Common myeloid progenitor, CD34-positive (primary cell): ENCODE measurements at regions not wholly inside any gene's neighbourhood (a gene's known extent, or its start where the extent isn't known, plus 50 kb on each side); places are given as distances from the start of the nearest gene placed in this dataset.

ENCODE experiments used
- CTCF ChIA-PET: fragments of 350-600 bp; sonication (Branson Sonifier 250); formaldehyde crosslinking; loops from one replicate; lab custom pipeline; 2021; ENCODE audit warnings: antibody characterized with exemption; lab: Charles Lee
- POLR2A ChIA-PET: fragments of 350-600 bp; sonication (Branson Sonifier 250); formaldehyde crosslinking; loops from one replicate; lab custom pipeline; 2021; ENCODE audit warnings: antibody characterized with exemption; lab: Charles Lee
- DNase-seq, 3 donors: peaks; one replicate each; pipeline versions ENCODE4 v3.0.0 to v3.0.0-alpha.2; 2013
- H3K27ac ChIP-seq, 2 experiments: 1 replicate in 1 of 2; 2 replicates in 1 of 2; pipeline ENCODE4 v1.7.0; 2013; ENCODE audit warnings: inconsistent platforms in 2 of 2, low read length in 2 of 2, mild to moderate bottlenecking in 2 of 2, low read depth in 1 of 2, moderate library complexity in 1 of 2; ENCODE audit not compliant: severe bottlenecking in 2 of 2, insufficient read depth in 1 of 2, poor library complexity in 1 of 2
- H3K27me3 ChIP-seq, 5 experiments: replicated peaks in 2 of 5; 1 replicate in 3 of 5; 2 replicates in 2 of 5; pipeline versions ENCODE4 v1.6.1 to v1.7.0; 2013; ENCODE audit warnings: low read length in 4 of 5, mild to moderate bottlenecking in 2 of 5, moderate library complexity in 2 of 5, inconsistent platforms in 1 of 5; ENCODE audit not compliant: insufficient read depth in 5 of 5, control insufficient read depth in 4 of 5
- H3K36me3 ChIP-seq, 4 experiments: 1 replicate in 2 of 4; 2 replicates in 2 of 4; pipeline versions ENCODE4 v1.6.1 to v1.7.0; 2013; ENCODE audit warnings: low read length in 3 of 4, control low read depth in 1 of 4, mild to moderate bottlenecking in 1 of 4; ENCODE audit not compliant: control insufficient read depth in 4 of 4, insufficient read depth in 4 of 4
- H3K4me1 ChIP-seq, 4 experiments: 1 replicate in 3 of 4; 2 replicates in 1 of 4; pipeline versions ENCODE4 v1.6.1 to v1.7.1; 2013; ENCODE audit warnings: low read length in 3 of 4, mild to moderate bottlenecking in 3 of 4, control low read depth in 1 of 4, inconsistent platforms in 1 of 4, moderate library complexity in 1 of 4; ENCODE audit not compliant: control insufficient read depth in 4 of 4, insufficient read depth in 4 of 4; ENCODE audit errors: control extremely low read depth in 1 of 4
- H3K4me3 ChIP-seq, 7 experiments: 1 replicate in 4 of 7; 2 replicates in 3 of 7; pipeline versions ENCODE4 v1.5.1 to v1.7.0; 2013; ENCODE audit warnings: mild to moderate bottlenecking in 7 of 7, low read length in 6 of 7, moderate library complexity in 6 of 7, inconsistent platforms in 2 of 7, low read depth in 2 of 7, control low read depth in 1 of 7; ENCODE audit not compliant: insufficient read depth in 4 of 7, control insufficient read depth in 1 of 7; ENCODE audit errors: extremely low read depth in 1 of 7
- H3K9me3 ChIP-seq, 5 experiments: 1 replicate in 4 of 5; 2 replicates in 1 of 5; pipeline versions ENCODE4 v1.6.1 to v1.7.1; 2013; ENCODE audit warnings: low read length in 4 of 5, mild to moderate bottlenecking in 2 of 5, inconsistent platforms in 1 of 5, low read depth in 1 of 5, moderate library complexity in 1 of 5; ENCODE audit not compliant: control insufficient read depth in 4 of 5, insufficient read depth in 2 of 5; ENCODE audit errors: control extremely low read depth in 1 of 5
- WGBS: methylation state at CpG from one replicate; pipeline ENCODE4 v1.1.5; 2013; ENCODE audit not compliant: insufficient coverage; 5-methylcytosine and 5-hydroxymethylcytosine counted together

DNA sequence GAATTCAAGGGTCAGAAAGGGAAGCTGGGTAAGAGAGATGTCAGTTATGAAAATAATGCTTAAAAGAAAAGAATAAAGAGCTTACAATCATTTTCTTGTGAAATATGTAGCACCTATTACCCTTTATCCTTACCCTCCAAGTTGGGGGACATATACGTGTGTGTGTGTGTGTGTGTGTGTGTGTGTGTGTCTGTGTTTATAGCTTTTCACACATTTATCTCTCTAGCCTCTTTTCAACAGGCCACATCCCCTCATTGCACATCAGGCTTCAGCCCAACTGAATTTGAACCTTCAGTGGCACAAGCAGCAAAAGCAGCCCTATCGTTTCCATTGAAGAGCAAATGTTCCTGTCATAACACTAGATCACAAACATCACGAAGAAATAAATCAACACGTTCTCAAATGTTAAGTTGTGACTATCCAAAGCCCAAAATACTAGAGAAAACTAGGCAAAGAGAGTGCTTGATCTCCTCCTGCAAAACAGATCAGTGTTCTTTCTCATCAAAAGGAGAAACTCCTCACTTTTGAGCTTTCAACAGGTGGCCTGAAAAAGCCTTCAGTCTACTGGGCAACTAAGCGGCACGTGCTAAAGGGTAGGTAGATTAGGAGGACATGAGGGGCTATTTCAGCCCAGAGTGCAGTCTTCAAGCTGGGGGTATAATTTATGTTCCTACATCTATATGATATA, 416.4 kb downstream of the EFNA5 start:
- DNase-seq, result no peak
- Histone ChIP-seq H3K36me3 (no peaks in the 10 kb centered on the region), H3K9me3 (no peaks in the 10 kb centered on the region), H3K4me1 (no peaks in the 10 kb centered on the region), H3K4me3 (no peak overlapping the region), H3K27ac (no peak overlapping the region), H3K27me3 (no peaks in the 10 kb centered on the region)
- ChIA-PET CTCF (interaction anchor here (0.6 to 1.0 kb wide), 2 partner anchors 8 to 11 kb away, joined by 3 to 4 read pairs; no protein-coding TSS in a partner anchor), POLR2A (no interaction called here)
- 96% methylated on average over 3 of the region's 6 CpGs for WGBS

DNA sequence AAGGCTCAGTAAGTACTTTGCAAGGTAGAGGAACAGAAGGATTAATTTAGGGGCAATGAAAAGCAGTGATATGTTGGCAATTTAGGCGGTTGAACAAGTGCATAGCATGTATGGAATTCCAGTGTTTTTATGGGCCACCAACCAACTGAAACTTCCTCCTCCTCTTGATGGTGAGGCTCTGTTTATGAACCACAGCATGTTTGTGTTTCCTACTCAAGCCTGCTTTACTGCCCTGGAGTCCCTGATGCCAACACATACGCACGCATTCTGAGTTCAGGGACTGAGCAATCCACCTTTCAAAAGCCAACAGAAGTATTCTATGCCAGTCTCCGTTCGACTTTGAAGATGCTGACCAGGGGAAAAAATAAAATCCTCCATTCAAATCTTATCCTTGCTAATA, 417.5 kb downstream of the EFNA5 start:
- ChIA-PET CTCF (no interaction called here), POLR2A (no interaction called here)
- H3K27ac ChIP-seq, result no peak overlapping the region
- H3K4me3 ChIP-seq, result no peak overlapping the region
- no peaks in the 10 kb centered on the region for H3K9me3 ChIP-seq
- H3K27me3 ChIP-seq, result no peaks in the 10 kb centered on the region
- no peaks in the 10 kb centered on the region for H3K36me3 ChIP-seq
- 88% methylated on average over 4 of the region's 5 CpGs for WGBS
- no peaks in the 10 kb centered on the region for H3K4me1 ChIP-seq
- no peak for DNase-seq

DNA sequence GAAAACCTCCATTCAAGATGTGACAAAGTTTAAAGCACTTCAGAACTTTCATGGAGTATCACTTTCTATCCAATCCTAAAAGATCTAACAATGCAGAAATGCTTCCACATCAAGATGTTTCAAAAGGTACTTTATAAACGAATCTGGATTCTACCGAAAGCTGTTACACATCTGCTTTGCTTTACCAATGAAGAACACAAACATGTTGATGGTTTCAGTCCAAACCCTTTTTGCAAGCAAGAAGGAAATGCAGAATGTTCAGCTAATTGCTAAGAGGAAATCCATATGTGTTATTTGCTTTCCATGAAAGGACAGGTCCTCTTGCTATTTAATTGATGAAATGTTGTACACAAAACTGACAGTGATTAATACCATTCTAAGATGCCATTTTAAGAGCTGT, 419.6 kb downstream of the EFNA5 start:
- Histone ChIP-seq H3K36me3 (no peaks in the 10 kb centered on the region), H3K27me3 (no peaks in the 10 kb centered on the region), H3K4me3 (no peak overlapping the region), H3K27ac (no peak overlapping the region), H3K9me3 (no peaks in the 10 kb centered on the region), H3K4me1 (no peaks in the 10 kb centered on the region)
- ChIA-PET CTCF (no interaction called here), POLR2A (no interaction called here)
- no CpG with 5 or more reads among the region's 2 CpGs for WGBS
- DNase-seq, result no peak

DNA sequence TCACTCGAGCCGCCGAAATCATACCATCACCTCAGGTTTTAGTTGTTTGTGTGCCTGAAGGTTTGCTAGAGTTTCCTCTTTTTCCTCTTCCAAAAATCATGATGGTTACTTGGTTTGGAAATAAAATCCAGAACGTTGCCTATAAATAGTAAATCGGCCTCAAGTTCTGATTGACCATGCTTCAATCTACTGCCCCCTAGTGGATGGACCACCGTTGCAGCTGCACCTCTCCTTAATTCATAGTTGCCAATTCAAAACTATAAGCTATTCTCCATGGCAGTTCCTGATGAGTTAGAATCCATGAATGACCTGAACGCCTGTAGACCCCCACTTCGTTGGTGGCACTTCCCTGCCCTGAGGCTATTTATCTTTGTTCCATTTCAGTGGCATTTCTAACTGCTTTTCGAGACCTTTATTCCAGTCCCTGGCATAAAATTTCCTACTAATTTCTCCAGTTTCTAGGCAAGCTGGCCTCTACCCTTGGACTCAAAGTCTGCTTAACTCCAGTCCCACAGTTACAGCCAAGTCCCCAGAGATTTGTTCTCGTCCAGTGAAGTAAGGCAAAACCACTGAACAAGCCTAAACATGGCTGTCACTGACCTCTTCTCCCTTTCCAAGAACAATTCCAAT, 422.6 kb downstream of the EFNA5 start:
- Histone ChIP-seq H3K4me3 (no peak overlapping the region), H3K36me3 (no peaks in the 10 kb centered on the region), H3K27ac (no peak overlapping the region), H3K4me1 (no peaks in the 10 kb centered on the region), H3K9me3 (no peaks in the 10 kb centered on the region), H3K27me3 (no peaks in the 10 kb centered on the region)
- 39% methylated on average over 6 of the region's 10 CpGs for WGBS
- POLR2A ChIA-PET, result no interaction called here
- DNase-seq, result peak; percentile 34 to 66 (median 61)
- CTCF ChIA-PET, result interaction anchor here (0.9 to 2.6 kb wide), 4 partner anchors 10 to 323 kb away, joined by 3 to 9 read pairs (median 3); no protein-coding TSS in a partner anchor

DNA sequence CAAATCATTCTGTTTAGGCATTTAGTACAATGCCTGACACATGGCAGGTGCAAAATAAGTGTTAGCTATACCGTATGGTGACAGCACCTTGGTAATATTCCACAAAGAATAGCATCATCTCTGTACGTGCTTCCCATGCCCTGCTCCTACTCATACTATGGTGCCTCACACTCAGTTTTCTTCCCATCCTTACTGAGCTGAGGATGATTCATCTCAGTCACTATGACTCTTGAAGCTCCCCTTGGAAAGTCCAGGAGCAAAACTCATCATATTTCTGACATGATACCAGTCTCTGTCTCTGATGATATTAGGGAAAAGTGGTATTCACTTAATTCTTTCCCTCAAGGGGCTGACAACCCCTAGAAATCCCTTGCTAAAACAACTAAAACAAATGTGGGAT, 423.3 kb downstream of the EFNA5 start:
- POLR2A ChIA-PET, result no interaction called here
- no peak for DNase-seq
- H3K9me3 ChIP-seq, result no peaks in the 10 kb centered on the region
- CTCF ChIA-PET, result interaction anchor here (0.9 to 2.6 kb wide), 5 partner anchors 7 to 323 kb away, joined by 3 to 9 read pairs (median 3); no protein-coding TSS in a partner anchor
- no peak overlapping the region for H3K4me3 ChIP-seq
- H3K27ac ChIP-seq, result no peak overlapping the region
- no peaks in the 10 kb centered on the region for H3K4me1 ChIP-seq
- no peaks in the 10 kb centered on the region for H3K36me3 ChIP-seq
- 100% methylated on average over 1 of the region's 2 CpGs for WGBS
- H3K27me3 ChIP-seq, result no peaks in the 10 kb centered on the region

DNA sequence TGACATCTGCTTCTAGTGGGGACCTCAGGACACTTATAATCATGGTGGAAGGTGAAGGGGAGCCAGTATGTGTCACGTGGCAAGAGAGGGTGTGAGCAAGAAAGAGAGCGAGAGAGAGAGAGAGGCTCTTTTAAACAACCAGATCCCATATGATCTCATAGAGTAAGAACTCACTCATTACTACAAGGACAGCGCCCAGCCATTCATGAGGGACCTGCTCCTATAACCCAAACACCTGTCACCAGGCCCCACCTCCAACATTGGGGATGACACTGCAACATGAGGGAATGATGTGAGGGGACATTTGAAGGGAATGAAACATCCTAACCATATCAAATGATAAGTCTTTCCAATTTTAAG, 427.5 kb downstream of the EFNA5 start:
- no peaks in the 10 kb centered on the region for H3K4me1 ChIP-seq
- H3K27me3 ChIP-seq, result no peaks in the 10 kb centered on the region
- H3K27ac ChIP-seq, result no peak overlapping the region
- no peak for DNase-seq
- H3K9me3 ChIP-seq, result no peaks in the 10 kb centered on the region
- WGBS, result no CpG with 5 or more reads among the region's 3 CpGs
- CTCF ChIA-PET, result interaction anchor here (0.6 kb wide), 1 partner anchor 11 kb away, joined by 3 read pairs; no protein-coding TSS in a partner anchor
- H3K4me3 ChIP-seq, result no peak overlapping the region
- H3K36me3 ChIP-seq, result no peaks in the 10 kb centered on the region
- POLR2A ChIA-PET, result no interaction called here
